GM18508 (cell line): ENCODE measurements at regions not wholly inside any gene's neighbourhood (a gene's known extent, or its start where the extent isn't known, plus 50 kb on each side); places are given as distances from the start of the nearest gene placed in this dataset.

Experiments used
- ATAC-seq: cut with Tn5 transposase; IDR thresholded peaks from one replicate; pipeline ENCODE4 v1.9.1; 2021; ENCODE audit warnings: moderate number of reproducible peaks; ENCODE audit not compliant: insufficient read depth, unreplicated experiment

GRCh38 chr3:162443376-162443775 is 946.8 kb downstream of the OTOL1 start:
- ATAC-seq: no peak

GRCh38 chr3:162468791-162469190 is 972.2 kb downstream of the OTOL1 start:
- no peak for ATAC-seq

GRCh38 chr3:162487138-162487537 is 990.5 kb downstream of the OTOL1 start:
- ATAC-seq: no peak

- no peak for ATAC-seq
These were observed 993.2 kb downstream of the OTOL1 start for GRCh38 chr3:162489853-162490252.

- no peak for ATAC-seq
These were observed 995.3 kb downstream of the OTOL1 start for GRCh38 chr3:162491952-162492351.

- ATAC-seq: no peak
These were observed 996.0 kb downstream of the OTOL1 start for GRCh38 chr3:162492446-162493081.

GRCh38 chr3:162498626-162499025 is 1002.0 kb downstream of the OTOL1 start:
- no peak for ATAC-seq

GRCh38 chr3:162507397-162507796 is 1010.8 kb downstream of the OTOL1 start:
- ATAC-seq: no peak

- ATAC-seq: no peak
These were observed 1015.9 kb downstream of the OTOL1 start for GRCh38 chr3:162512488-162512887.

- no peak for ATAC-seq
These were observed 1020.5 kb downstream of the OTOL1 start for GRCh38 chr3:162517110-162517509.

GRCh38 chr3:162521669-162522068 is 1025.1 kb downstream of the OTOL1 start:
- ATAC-seq: no peak

- ATAC-seq: no peak
These were observed 1028.6 kb downstream of the OTOL1 start for GRCh38 chr3:162525066-162525742.

- ATAC-seq: no peak
These were observed 1029.2 kb downstream of the OTOL1 start for GRCh38 chr3:162525771-162526170.

- ATAC-seq: no peak
These were observed 1037.8 kb downstream of the OTOL1 start for GRCh38 chr3:162534431-162534830.

- no peak for ATAC-seq
These were observed 1041.9 kb downstream of the OTOL1 start for GRCh38 chr3:162538491-162538890.

- ATAC-seq: no peak
These were observed 1042.3 kb downstream of the OTOL1 start for GRCh38 chr3:162538906-162539305.

- no peak for ATAC-seq
These were observed 1043.8 kb downstream of the OTOL1 start for GRCh38 chr3:162540421-162540820.

GRCh38 chr3:162541923-162542322 is 1045.3 kb downstream of the OTOL1 start:
- ATAC-seq: no peak

GRCh38 chr3:162544246-162544645 is 1047.6 kb downstream of the OTOL1 start:
- no peak for ATAC-seq

GRCh38 chr3:162546910-162547309 is 1050.3 kb downstream of the OTOL1 start:
- no peak for ATAC-seq

GRCh38 chr3:162547321-162547720 is 1050.7 kb downstream of the OTOL1 start:
- no peak for ATAC-seq

- no peak for ATAC-seq
These were observed 1059.2 kb downstream of the OTOL1 start for GRCh38 chr3:162555761-162556160.
